ENCODE measurements at regions not wholly inside any gene's neighbourhood (a gene's known extent, or its start where the extent isn't known, plus 50 kb on each side); places are given as distances from the start of the nearest gene placed in this dataset.

DNA sequence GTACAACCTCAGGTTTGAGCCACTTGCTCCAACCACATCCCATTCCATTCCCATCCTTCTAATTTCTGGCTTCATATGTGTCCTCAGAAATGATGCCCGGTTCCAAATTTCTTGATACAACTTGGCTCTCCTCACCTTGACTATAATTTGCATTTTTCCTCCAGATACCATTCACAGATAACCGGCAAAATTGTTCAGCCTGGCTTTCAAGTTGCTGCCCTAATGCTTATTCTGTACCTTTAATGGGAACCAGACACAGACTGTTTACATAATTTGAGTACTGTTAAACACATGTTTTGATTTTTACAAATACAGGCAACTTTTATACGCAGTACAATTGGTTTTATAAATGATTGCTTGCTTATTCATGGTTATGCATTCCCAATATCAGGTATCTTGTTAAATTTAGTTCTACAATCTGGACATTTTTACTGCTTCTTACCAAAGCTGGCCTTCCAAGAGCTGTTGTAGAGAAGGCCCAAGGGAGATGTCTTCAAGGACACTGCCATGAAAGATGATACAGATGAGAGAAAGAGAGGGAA, 649.5 kb upstream of the CAMK1G start:
- TF ChIP-seq CTCF (conservative IDR thresholded peaks at IDR 0.05; ENCODE audit: low read length) (no peak), EZH2phosphoT487 (IDR thresholded peaks at IDR 0.05; ENCODE audit: borderline replicate concordance) (no peak)

Measured in Loucy (cell line).